NT2/D1 (cell line): ENCODE measurements at regions not wholly inside any gene's neighbourhood (a gene's known extent, or its start where the extent isn't known, plus 50 kb on each side); places are given as distances from the start of the nearest gene placed in this dataset.

Experiments used
- YY1 ChIP-seq: IDR thresholded peaks from 2 replicates; pipeline ENCODE4 v1.6.1; 2011; ENCODE audit not compliant: insufficient read length, insufficient read depth
- ZNF274 ChIP-seq: IDR thresholded peaks from 2 replicates; pipeline ENCODE4 v1.6.1; 2011; ENCODE audit warnings: mild to moderate bottlenecking, low read depth, low read length

DNA sequence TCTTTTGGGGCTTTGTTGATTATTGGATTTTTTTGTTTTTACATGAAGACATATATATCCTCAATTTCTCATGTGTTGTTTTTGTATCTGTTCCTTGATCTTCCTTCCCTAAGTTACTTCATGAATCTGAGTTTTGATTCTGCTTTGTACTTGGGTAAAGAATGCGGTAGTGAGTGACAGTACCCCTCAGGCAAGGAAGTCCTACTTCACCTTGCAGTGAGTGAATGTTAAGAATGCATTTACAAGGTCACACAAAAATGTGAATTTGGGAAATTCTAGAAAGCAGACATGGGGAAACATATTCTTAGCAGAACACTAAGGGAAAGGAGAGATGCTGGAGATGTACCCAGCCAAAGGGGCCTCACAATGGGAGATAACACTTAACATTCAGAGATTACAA, 373.1 kb upstream of the LCORL start:
- TF ChIP-seq ZNF274 (no peak), YY1 (no peak)
